Brain microvascular endothelial cell (primary cell): ENCODE measurements at regions not wholly inside any gene's neighbourhood (a gene's known extent, or its start where the extent isn't known, plus 50 kb on each side); places are given as distances from the start of the nearest gene placed in this dataset.

Source experiments
- DNase-seq: peaks from one replicate; pipeline ENCODE4 v3.0.0-alpha.2; 2020
- H3K27ac ChIP-seq: fragments of 250-450 bp; sonication (Bioruptor Pico); 2 replicates; pipeline ENCODE4 v1.5.1; 2020; ENCODE audit warnings: mild to moderate bottlenecking, moderate library complexity
- H3K27me3 ChIP-seq: fragments of 250-450 bp; sonication (Bioruptor Pico); replicated peaks from 2 replicates; pipeline ENCODE4 v1.5.1; 2020; ENCODE audit warnings: mild to moderate bottlenecking
- H3K36me3 ChIP-seq: fragments of 250-450 bp; sonication (Bioruptor Pico); replicated peaks from 2 replicates; pipeline ENCODE4 v1.5.1; 2020; ENCODE audit warnings: mild to moderate bottlenecking
- H3K4me3 ChIP-seq: 2 replicates; pipeline ENCODE4 v1.5.1; 2011; ENCODE audit warnings: low read depth, mild to moderate bottlenecking, control low read depth, low read length, moderate library complexity
- in situ Hi-C: cut with HindIII; loops from 2 replicates; pipeline ENCODE4 v1.10.0; 2017; ENCODE audit warnings: low sequenced_read_pairs, low pct_ligation_motif_present
- TF ChIP-seq, protein P1 (sequence below): IDR thresholded peaks from 2 replicates; pipeline ENCODE4 v1.5.1; 2011; ENCODE audit warnings: low read depth, mild to moderate bottlenecking, moderate library complexity, low read length, control low read depth, inconsistent platforms; ENCODE audit errors: missing control alignments

DNA sequence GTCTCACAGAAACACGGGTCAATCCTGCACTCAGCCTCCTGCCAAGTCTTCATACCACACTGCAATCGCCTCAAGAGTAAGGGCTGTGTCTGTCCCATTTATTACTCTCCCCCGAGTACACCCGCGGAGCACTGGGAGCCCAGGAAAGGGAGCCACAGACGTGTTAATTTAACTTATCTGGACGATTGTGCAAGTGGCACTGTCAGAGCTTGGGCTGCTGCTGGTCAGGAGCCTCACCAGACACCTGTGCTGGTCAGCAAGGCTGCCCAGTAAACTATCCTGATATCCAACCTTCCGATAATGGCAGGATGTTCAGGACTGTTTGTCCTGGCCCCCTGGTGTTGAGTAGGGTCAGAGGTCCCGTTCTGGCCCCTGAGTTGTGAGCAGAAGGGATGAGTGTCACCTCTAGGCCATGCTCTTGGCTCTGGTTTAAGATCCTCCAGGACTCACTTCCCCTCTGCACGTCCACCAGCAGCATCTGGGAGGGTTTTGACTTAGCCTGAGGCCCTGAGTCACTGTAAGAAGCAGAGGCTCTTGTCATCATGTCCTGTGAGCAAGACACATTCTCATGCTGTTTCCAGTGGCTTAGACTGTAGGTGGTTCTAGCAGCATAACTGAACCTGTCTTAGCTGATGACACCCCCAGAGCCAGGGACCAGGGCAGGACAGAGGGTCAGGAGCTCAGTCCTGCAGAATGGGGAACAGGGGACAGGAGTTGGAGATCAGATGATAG lies 82.5 kb upstream of the ARL4C start:
- in situ Hi-C loops: no loop called here
- no peak overlapping the region for H3K27ac ChIP-seq
- no peaks in the 10 kb centered on the region for H3K36me3 ChIP-seq
- no peaks in the 10 kb centered on the region for H3K27me3 ChIP-seq
- no peak overlapping the region for H3K4me3 ChIP-seq
- TF ChIP-seq, protein P1, sequence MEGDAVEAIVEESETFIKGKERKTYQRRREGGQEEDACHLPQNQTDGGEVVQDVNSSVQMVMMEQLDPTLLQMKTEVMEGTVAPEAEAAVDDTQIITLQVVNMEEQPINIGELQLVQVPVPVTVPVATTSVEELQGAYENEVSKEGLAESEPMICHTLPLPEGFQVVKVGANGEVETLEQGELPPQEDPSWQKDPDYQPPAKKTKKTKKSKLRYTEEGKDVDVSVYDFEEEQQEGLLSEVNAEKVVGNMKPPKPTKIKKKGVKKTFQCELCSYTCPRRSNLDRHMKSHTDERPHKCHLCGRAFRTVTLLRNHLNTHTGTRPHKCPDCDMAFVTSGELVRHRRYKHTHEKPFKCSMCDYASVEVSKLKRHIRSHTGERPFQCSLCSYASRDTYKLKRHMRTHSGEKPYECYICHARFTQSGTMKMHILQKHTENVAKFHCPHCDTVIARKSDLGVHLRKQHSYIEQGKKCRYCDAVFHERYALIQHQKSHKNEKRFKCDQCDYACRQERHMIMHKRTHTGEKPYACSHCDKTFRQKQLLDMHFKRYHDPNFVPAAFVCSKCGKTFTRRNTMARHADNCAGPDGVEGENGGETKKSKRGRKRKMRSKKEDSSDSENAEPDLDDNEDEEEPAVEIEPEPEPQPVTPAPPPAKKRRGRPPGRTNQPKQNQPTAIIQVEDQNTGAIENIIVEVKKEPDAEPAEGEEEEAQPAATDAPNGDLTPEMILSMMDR: no peak
- no peak for DNase-seq

DNA sequence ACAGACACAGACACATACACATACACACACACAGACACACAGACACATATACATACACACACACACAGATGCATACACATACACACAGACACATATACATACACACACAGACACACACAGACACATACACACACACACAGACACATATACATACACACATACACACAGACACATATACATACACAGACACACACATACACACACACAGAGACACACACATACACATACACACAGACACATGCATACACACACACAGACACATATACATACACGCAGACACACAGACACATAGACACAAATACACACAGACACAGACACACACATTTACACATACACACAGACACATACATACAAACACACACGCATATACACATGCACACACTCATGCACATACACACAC lies 81.5 kb upstream of the ARL4C start:
- Histone ChIP-seq H3K27ac (no peak overlapping the region), H3K36me3 (no peaks in the 10 kb centered on the region), H3K4me3 (no peak overlapping the region), H3K27me3 (no peaks in the 10 kb centered on the region)
- TF ChIP-seq, protein P1: no peak
- no peak for DNase-seq
- in situ Hi-C loops: no loop called here

DNA sequence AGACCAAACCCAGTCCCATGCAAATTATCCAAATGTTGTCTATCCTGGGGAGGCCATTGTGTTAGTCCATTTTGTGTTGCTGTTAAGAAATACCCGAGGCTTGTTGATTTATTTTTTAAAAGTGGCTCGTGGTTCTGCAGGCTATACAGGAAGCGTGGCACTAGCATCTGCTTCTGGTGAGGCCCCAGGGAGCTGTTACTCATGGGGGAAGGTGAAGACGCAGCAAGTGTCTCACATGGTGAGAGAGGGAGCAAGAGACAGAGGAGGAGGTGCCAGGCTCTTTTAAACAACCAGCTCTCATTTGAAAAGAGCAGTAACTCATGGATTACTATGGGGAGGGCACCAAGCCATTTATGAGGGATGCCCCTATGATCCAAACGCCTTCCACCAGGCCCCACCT lies 80.3 kb upstream of the ARL4C start:
- Histone ChIP-seq H3K27me3 (no peaks in the 10 kb centered on the region), H3K36me3 (no peaks in the 10 kb centered on the region), H3K4me3 (no peak overlapping the region), H3K27ac (no peak overlapping the region)
- no peak for DNase-seq
- in situ Hi-C loops: no loop called here
- TF ChIP-seq, protein P1: no peak

DNA sequence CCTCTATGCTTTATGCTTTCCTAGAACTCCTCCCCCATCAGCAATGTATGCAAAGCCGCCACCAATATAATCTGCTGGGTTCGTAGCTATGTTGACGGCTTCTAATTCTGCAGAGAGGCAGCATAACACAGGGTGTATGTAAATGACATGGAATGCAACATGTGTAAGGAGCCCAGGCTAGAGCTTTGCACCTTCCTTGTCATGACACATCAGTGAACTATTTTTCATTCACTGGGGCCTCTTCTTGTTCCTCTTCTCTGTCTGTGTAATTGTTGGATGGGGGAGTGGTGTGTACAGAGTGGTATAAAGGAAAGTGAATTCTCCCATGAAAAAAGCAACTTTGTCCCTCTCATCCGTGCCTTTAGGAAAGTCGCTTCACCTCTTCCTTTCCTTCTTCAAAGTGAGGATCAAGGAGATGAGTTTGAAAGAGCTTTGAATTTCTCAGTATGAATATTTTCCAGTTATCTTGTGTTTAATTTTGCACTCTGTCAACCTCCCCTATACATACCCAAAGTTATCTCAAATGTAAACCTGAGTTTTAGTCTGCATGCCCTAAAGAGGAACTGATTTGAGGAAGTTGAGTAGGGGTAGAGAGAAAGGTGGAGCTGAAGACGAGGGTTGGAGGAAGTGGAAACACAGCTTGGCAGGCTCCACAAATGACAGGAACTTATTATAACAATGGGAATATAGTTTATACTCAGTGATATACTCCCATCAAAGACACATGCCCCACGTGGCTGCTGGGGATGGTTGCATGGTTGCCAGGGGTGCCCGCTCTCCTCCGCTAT lies 74.9 kb upstream of the ARL4C start:
- H3K4me3 ChIP-seq: no peak overlapping the region
- H3K27ac ChIP-seq: no peak overlapping the region
- TF ChIP-seq, protein P1: no peak
- H3K36me3 ChIP-seq: no peaks in the 10 kb centered on the region
- DNase-seq: no peak
- in situ Hi-C loops: no loop called here
- H3K27me3 ChIP-seq: no peaks in the 10 kb centered on the region

DNA sequence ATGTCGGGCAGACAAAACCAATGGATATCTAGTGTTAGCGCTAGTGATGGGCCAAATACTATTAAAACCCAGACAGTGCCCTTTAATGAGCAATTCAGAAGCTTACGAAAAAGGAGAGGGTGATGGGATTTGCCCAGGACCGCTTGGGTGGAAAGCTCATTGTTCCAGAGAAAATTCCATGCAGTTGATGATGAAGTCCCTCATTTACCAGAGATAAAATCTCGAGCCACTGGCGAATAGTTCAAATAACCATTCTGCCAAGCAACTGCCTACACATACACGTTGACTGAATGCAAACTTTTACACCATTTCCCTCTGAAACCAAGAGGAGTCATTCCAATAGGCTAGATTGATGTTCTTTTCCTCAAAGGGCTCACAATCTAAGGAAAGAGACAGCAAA lies 73.6 kb upstream of the ARL4C start:
- no peaks in the 10 kb centered on the region for H3K36me3 ChIP-seq
- no peak overlapping the region for H3K4me3 ChIP-seq
- in situ Hi-C loops: no loop called here
- no peaks in the 10 kb centered on the region for H3K27me3 ChIP-seq
- DNase-seq: no peak
- no peak overlapping the region for H3K27ac ChIP-seq
- TF ChIP-seq, protein P1: no peak
